ENCODE measurements at regions not wholly inside any gene's neighbourhood (a gene's known extent, or its start where the extent isn't known, plus 50 kb on each side); places are given as distances from the start of the nearest gene placed in this dataset.

GRCh38 chr18:51391215-51391614 lies 193.7 kb upstream of the MEX3C start:
- no peak overlapping the region for H3K4me3 ChIP-seq
- TF ChIP-seq, protein P1, sequence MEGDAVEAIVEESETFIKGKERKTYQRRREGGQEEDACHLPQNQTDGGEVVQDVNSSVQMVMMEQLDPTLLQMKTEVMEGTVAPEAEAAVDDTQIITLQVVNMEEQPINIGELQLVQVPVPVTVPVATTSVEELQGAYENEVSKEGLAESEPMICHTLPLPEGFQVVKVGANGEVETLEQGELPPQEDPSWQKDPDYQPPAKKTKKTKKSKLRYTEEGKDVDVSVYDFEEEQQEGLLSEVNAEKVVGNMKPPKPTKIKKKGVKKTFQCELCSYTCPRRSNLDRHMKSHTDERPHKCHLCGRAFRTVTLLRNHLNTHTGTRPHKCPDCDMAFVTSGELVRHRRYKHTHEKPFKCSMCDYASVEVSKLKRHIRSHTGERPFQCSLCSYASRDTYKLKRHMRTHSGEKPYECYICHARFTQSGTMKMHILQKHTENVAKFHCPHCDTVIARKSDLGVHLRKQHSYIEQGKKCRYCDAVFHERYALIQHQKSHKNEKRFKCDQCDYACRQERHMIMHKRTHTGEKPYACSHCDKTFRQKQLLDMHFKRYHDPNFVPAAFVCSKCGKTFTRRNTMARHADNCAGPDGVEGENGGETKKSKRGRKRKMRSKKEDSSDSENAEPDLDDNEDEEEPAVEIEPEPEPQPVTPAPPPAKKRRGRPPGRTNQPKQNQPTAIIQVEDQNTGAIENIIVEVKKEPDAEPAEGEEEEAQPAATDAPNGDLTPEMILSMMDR (IDR thresholded peaks at IDR 0.05): no peak
- H3K27ac ChIP-seq: no peak overlapping the region
- no peak for DNase-seq (ENCODE audit: low spot score)

DNA sequence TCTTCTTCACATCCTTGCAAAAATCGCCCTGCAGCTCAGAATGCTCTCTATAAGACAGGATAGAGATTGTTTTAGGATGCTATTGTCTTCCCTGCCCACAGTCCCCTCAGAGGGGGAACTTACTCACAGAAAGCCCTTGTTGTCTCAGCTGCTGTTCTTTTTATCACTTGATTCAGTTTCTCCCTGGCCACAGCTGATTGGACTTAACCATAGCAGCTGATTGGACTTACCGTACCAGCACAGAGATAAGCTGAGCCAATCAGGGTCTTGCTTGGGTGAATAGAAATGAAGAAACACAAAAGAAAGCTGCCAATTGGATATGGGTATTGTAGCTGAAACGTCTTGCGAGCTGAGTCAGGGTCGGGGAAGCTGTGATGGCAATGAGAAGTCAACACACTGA lies 194.2 kb upstream of the MEX3C start:
- no peak for DNase-seq (ENCODE audit: low spot score)
- H3K27ac ChIP-seq: no peak overlapping the region
- H3K4me3 ChIP-seq: no peak overlapping the region
- TF ChIP-seq, protein P1 (IDR thresholded peaks at IDR 0.05): no peak

DNA sequence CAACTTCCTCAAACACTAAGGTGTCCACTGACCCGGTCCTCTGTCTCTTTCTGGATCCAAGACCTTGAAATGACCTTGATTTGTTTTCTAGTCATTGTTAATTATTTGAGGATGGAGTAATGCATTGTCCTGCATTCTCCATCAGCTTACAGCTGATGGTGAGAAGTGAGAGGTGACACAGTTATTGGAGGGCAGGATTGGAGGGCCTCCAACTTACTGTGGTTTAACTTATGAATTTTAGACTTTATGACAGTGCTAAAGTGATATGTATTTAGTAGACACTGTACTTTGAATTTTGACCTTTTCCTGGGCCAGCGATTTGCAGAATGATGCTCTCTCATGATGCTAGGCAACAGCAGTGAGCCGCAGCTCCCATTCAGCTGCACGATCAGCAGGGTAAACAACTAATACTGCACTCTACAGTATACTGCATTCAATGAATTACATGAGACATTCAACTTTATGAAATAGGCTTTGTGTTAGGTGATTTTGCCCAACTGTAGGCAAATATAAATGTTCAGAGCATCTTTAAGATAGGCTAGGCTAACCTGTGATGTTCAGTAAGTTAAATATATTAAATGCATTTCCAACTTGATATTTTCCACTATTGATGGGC lies 200.0 kb upstream of the MEX3C start:
- DNase-seq (ENCODE audit: low spot score): no peak
- no peak overlapping the region for H3K27ac ChIP-seq

DNA sequence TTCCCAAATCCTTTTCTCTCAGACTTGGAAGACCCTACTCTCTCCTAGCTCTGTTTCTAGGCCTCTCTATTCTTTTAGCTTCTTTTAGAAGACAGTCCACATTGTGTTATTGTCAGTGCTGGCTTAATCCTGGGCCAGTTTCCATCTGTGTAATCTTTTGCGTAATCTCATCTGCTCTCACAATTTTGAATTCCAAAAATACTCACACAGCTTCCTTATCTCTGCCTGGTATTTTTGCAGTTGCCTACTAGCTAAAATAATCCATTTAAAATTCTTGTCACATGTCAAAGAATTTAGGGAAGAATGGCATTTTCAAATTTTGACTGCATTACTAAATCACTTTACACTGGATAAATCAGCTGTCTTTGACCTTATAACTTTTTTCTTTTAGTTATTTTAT lies 200.6 kb upstream of the MEX3C start:
- no peak for DNase-seq (ENCODE audit: low spot score)
- Histone ChIP-seq H3K27ac (no peak overlapping the region), H3K4me3 (no peak overlapping the region)
- TF ChIP-seq, protein P1 (IDR thresholded peaks at IDR 0.05): no peak

More for the DNA sequence above, 200.0 kb upstream of the MEX3C start:
- H3K4me3 ChIP-seq: no peak overlapping the region
- TF ChIP-seq, protein P1 (IDR thresholded peaks at IDR 0.05): no peak

DNA sequence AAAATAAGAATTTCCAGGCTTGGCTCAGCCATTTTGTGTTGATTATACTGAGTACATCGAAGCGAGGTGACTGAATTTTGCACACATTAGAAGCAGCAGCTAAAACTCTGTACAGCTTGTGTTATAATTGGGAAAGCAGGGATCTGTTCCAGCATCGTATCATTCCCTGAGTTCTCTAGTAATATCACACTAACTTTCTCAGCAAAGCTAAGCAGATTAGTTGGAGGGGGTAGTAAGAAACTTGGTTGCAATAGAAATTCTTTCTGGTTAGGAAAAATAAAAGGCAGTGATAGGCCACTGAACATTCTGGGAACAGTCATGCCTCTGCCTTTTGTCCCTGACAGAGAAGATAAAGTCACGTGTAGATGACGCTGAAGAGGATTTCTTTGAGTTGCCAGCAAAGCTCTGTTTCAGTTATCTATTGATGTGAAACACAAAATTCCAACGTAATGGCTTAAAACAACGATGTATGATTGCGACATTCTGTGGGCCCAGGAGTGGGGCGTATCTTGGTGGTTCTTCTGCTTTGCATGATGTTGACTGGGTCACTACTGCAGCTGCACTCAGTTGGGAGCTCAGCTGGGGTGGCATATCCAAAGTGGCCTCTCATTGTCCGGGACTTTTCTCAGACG lies 202.1 kb upstream of the MEX3C start:
- TF ChIP-seq, protein P1 (IDR thresholded peaks at IDR 0.05): no peak
- H3K4me3 ChIP-seq: no peak overlapping the region
- H3K27ac ChIP-seq: no peak overlapping the region
- DNase-seq (ENCODE audit: low spot score): no peak

DNA sequence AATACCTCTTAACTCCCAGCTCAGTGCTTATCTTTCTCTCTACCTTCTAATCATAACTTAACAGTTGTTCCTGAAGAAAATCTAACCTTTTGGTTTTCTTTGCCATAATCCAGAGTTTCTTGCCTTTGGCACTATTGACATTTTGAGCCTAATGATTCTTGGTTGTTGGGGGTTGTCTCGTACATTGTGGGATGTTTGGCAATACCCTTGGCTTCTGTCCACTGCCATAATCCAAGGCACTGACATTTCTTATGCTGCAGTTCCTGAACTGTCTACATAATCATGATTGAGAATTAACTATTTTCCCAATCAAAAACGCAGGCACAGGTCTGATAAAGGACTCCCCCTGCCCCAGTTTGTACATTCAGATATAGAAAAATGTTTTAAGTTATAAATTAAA lies 203.2 kb upstream of the MEX3C start:
- TF ChIP-seq, protein P1 (IDR thresholded peaks at IDR 0.05): no peak
- DNase-seq (ENCODE audit: low spot score): no peak
- Histone ChIP-seq H3K4me3 (no peak overlapping the region), H3K27ac (no peak overlapping the region)

DNA sequence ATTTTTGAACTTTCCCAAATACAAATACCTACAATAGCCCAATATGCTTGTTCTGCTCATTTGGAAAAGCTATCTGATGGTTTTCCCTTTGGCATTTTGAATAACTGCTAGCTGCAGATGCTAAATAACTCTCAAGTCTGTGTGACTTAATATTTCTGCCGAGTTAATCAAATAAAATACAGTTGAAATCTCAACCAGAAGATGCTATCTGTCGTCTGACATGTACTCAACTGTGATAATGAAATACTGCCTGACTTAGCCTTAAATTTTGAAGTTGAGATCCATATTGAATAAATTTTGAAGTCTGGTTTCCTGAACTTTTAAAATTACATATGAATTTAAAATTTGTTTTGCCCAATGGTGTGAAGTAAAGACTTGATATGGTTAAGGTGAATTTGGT lies 204.4 kb upstream of the MEX3C start:
- TF ChIP-seq, protein P1 (IDR thresholded peaks at IDR 0.05): no peak
- no peak for DNase-seq (ENCODE audit: low spot score)
- no peak overlapping the region for H3K27ac ChIP-seq
- no peak overlapping the region for H3K4me3 ChIP-seq

Measured in coronary artery (tissue), 2 donors.